Cardiac muscle cell (in vitro differentiated cells and primary cell): ENCODE measurements at regions not wholly inside any gene's neighbourhood (a gene's known extent, or its start where the extent isn't known, plus 50 kb on each side); places are given as distances from the start of the nearest gene placed in this dataset.
"Not testable (repeated sequence)": the region's sequence is repeated elsewhere in the genome, so short reads cannot be mapped to it uniquely, and the experiment has no call there.

Source experiments
- DNase-seq, 2 donors: peaks; one replicate each; pipeline versions ENCODE4 v3.0.0 to v3.0.0-alpha.2; 2010 to 2017; ENCODE audit warnings: low read depth in 1 of 2, low spot score in 1 of 2
- H3K27ac ChIP-seq: fragments of 200-600 bp; sonication (generic); 2 replicates; pipeline ENCODE4 v1.5.1; 2016
- H3K27me3 ChIP-seq: fragments of 200-600 bp; sonication (generic); 2 replicates; pipeline ENCODE4 v1.6.0; 2016; ENCODE audit warnings: control low read depth
- H3K36me3 ChIP-seq: fragments of 200-600 bp; sonication (generic); 2 replicates; pipeline ENCODE4 v1.5.1; 2016; ENCODE audit warnings: control low read depth
- H3K4me1 ChIP-seq: fragments of 200-600 bp; sonication (generic); 2 replicates; pipeline ENCODE4 v1.8.1; 2017; ENCODE audit warnings: low read depth, mild to moderate bottlenecking, mixed run types
- H3K4me3 ChIP-seq: fragments of 200-600 bp; sonication (generic); 2 replicates; pipeline ENCODE4 v1.5.1; 2016; ENCODE audit warnings: mild to moderate bottlenecking
- H3K9me3 ChIP-seq: fragments of 200-600 bp; sonication (generic); 2 replicates; pipeline ENCODE4 v1.5.1; 2017; ENCODE audit warnings: low read depth, mild to moderate bottlenecking, control low read depth
- CTCF ChIP-seq: IDR thresholded peaks from 2 replicates; pipeline ENCODE4 v1.5.1; 2012; ENCODE audit warnings: low read depth, mild to moderate bottlenecking, low read length

- H3K9me3 ChIP-seq, H3K4me1 ChIP-seq, H3K36me3 ChIP-seq, H3K4me3 ChIP-seq, H3K27ac ChIP-seq, DNase-seq, H3K27me3 ChIP-seq: not testable (repeated sequence)
Measured at GRCh38 chr1:245102149-245102548, 52.6 kb upstream of the KIF26B start.

- no peaks in the 10 kb centered on the region for H3K27me3 ChIP-seq
- TF ChIP-seq CTCF, result no peak
- no peak overlapping the region for H3K4me3 ChIP-seq
- H3K4me1 ChIP-seq, result no peaks in the 10 kb centered on the region
- H3K9me3 ChIP-seq, result no peaks in the 10 kb centered on the region
- no peaks in the 10 kb centered on the region for H3K36me3 ChIP-seq
- DNase-seq, result no peak
- H3K27ac ChIP-seq, result no peak overlapping the region
Measured at GRCh38 chr1:245099401-245099800, 55.4 kb upstream of the KIF26B start.

- DNase-seq, result no peak
- Histone ChIP-seq H3K9me3 (no peaks in the 10 kb centered on the region), H3K36me3 (no peaks in the 10 kb centered on the region), H3K27ac (no peak overlapping the region), H3K4me3 (no peak overlapping the region), H3K4me1 (no peaks in the 10 kb centered on the region), H3K27me3 (no peaks in the 10 kb centered on the region)
- no peak for TF ChIP-seq CTCF
Measured at GRCh38 chr1:245098924-245099323, 55.9 kb upstream of the KIF26B start.

GRCh38 chr1:245096311-245097066 lies 58.3 kb upstream of the KIF26B start:
- H3K27ac ChIP-seq, result no peak overlapping the region

GRCh38 chr1:245095903-245096302 lies 58.9 kb upstream of the KIF26B start:
- no peaks in the 10 kb centered on the region for H3K36me3 ChIP-seq
- H3K27me3 ChIP-seq, result no peaks in the 10 kb centered on the region
- H3K4me1 ChIP-seq, result no peaks in the 10 kb centered on the region
- TF ChIP-seq CTCF, result no peak
- DNase-seq, result no peak
- H3K27ac ChIP-seq, result no peak overlapping the region
- H3K9me3 ChIP-seq, result no peaks in the 10 kb centered on the region
- H3K4me3 ChIP-seq, result no peak overlapping the region

More at GRCh38 chr1:245096311-245097066, 58.3 kb upstream of the KIF26B start:
- Histone ChIP-seq H3K9me3 (no peaks in the 10 kb centered on the region), H3K36me3 (no peaks in the 10 kb centered on the region), H3K4me3 (no peak overlapping the region), H3K4me1 (no peaks in the 10 kb centered on the region), H3K27me3 (no peaks in the 10 kb centered on the region)
- DNase-seq, result no peak
- TF ChIP-seq CTCF, result no peak

GRCh38 chr1:245094954-245095353 lies 59.8 kb upstream of the KIF26B start:
- no peak overlapping the region for H3K4me3 ChIP-seq
- no peak overlapping the region for H3K27ac ChIP-seq
- H3K4me1 ChIP-seq, result no peaks in the 10 kb centered on the region
- no peaks in the 10 kb centered on the region for H3K27me3 ChIP-seq
- no peaks in the 10 kb centered on the region for H3K9me3 ChIP-seq
- no peak for TF ChIP-seq CTCF
- H3K36me3 ChIP-seq, result no peaks in the 10 kb centered on the region
- DNase-seq, result no peak
